Progenitor cell of endocrine pancreas (in vitro differentiated cells): ENCODE measurements at regions not wholly inside any gene's neighbourhood (a gene's known extent, or its start where the extent isn't known, plus 50 kb on each side); places are given as distances from the start of the nearest gene placed in this dataset.
"Not testable (repeated sequence)": the region's sequence is repeated elsewhere in the genome, so short reads cannot be mapped to it uniquely, and the experiment has no call there.

Experiments used
- DNase-seq: peaks from one replicate; pipeline ENCODE4 v3.0.0; 2021; ENCODE audit warnings: low spot score; ENCODE audit not compliant: unreplicated experiment
- H3K27ac Mint-ChIP-seq: 2 replicates; pipeline ENCODE4 v1.8.0; 2021; ENCODE audit warnings: mild to moderate bottlenecking, moderate library complexity, mixed read lengths
- H3K27me3 Mint-ChIP-seq: 2 replicates; pipeline ENCODE4 v1.8.0; 2021; ENCODE audit warnings: mixed read lengths
- H3K36me3 Mint-ChIP-seq: 2 replicates; pipeline ENCODE4 v1.8.0; 2022; ENCODE audit warnings: mixed read lengths; ENCODE audit not compliant: insufficient read depth
- H3K4me1 Mint-ChIP-seq: 2 replicates; pipeline ENCODE4 v1.8.0; 2021; ENCODE audit warnings: low read depth, mixed read lengths
- H3K4me3 Mint-ChIP-seq: 2 replicates; pipeline ENCODE4 v1.8.0; 2021; ENCODE audit warnings: low read depth, mild to moderate bottlenecking, moderate library complexity, mixed read lengths
- H3K9me3 Mint-ChIP-seq: 2 replicates; pipeline ENCODE4 v1.8.0; 2021; ENCODE audit warnings: low read depth, mixed read lengths
- TF ChIP-seq, protein P1 (sequence below): fragments of 200-600 bp; sonication (generic); IDR thresholded peaks from one replicate; pipeline ENCODE4 v1.5.0; 2021; ENCODE audit warnings: antibody characterized with exemption, mild to moderate bottlenecking; ENCODE audit not compliant: unreplicated experiment

- TF ChIP-seq, protein P1, sequence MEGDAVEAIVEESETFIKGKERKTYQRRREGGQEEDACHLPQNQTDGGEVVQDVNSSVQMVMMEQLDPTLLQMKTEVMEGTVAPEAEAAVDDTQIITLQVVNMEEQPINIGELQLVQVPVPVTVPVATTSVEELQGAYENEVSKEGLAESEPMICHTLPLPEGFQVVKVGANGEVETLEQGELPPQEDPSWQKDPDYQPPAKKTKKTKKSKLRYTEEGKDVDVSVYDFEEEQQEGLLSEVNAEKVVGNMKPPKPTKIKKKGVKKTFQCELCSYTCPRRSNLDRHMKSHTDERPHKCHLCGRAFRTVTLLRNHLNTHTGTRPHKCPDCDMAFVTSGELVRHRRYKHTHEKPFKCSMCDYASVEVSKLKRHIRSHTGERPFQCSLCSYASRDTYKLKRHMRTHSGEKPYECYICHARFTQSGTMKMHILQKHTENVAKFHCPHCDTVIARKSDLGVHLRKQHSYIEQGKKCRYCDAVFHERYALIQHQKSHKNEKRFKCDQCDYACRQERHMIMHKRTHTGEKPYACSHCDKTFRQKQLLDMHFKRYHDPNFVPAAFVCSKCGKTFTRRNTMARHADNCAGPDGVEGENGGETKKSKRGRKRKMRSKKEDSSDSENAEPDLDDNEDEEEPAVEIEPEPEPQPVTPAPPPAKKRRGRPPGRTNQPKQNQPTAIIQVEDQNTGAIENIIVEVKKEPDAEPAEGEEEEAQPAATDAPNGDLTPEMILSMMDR: no peak
- Mint-ChIP-seq H3K9me3 (peaks cover 15% of the 10 kb centered on the region), H3K36me3 (peaks cover 1% of the 10 kb centered on the region), H3K4me1 (peaks cover 10% of the 10 kb centered on the region), H3K4me3 (no peak overlapping the region), H3K27me3 (no peaks in the 10 kb centered on the region), H3K27ac (peak overlapping the region; percentile 78)
- no peak for DNase-seq
Observed at GRCh38 chrX:54640736-54641135, 110.7 kb downstream of the GNL3L start.

- Mint-ChIP-seq H3K4me3 (no peak overlapping the region), H3K9me3 (peaks cover 8% of the 10 kb centered on the region), H3K4me1 (peaks cover 6% of the 10 kb centered on the region), H3K27ac (no peak overlapping the region), H3K27me3 (no peaks in the 10 kb centered on the region), H3K36me3 (no peaks in the 10 kb centered on the region)
- DNase-seq: no peak
- TF ChIP-seq, protein P1: no peak
Observed at GRCh38 chrX:54641530-54641929, 111.5 kb downstream of the GNL3L start.

DNA sequence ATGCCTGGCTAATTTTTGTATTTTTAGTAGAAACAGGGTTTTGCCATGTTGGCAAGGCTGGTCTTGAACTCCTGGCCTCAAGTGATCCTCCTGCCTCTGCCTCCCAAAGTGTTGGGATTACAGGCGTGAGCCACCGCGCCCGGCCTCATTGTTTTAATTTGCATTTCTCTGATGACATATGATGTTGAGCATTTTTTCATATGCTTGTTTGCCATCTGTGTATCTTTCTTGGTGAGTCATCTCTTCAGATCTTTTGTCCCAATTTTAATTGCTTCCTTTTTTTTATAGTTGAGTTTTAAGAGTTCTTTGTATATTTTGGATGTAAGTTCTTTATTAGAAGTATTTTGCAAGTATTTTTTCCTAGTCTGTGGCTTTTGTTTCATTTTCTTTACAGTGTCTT is 117.6 kb downstream of the GNL3L start:
- H3K27me3 Mint-ChIP-seq, DNase-seq, H3K4me3 Mint-ChIP-seq, H3K27ac Mint-ChIP-seq, H3K4me1 Mint-ChIP-seq, H3K36me3 Mint-ChIP-seq: not testable (repeated sequence)
- peaks cover 22% of the 10 kb centered on the region for H3K9me3 Mint-ChIP-seq

- no peaks in the 10 kb centered on the region for H3K4me1 Mint-ChIP-seq
- peaks cover 41% of the 10 kb centered on the region for H3K9me3 Mint-ChIP-seq
- no peak overlapping the region for H3K4me3 Mint-ChIP-seq
- H3K36me3 Mint-ChIP-seq: no peaks in the 10 kb centered on the region
- no peaks in the 10 kb centered on the region for H3K27me3 Mint-ChIP-seq
- TF ChIP-seq, protein P1: no peak
- H3K27ac Mint-ChIP-seq: no peak overlapping the region
- no peak for DNase-seq
Observed at GRCh38 chrX:54659547-54659946, 129.5 kb downstream of the GNL3L start.

DNA sequence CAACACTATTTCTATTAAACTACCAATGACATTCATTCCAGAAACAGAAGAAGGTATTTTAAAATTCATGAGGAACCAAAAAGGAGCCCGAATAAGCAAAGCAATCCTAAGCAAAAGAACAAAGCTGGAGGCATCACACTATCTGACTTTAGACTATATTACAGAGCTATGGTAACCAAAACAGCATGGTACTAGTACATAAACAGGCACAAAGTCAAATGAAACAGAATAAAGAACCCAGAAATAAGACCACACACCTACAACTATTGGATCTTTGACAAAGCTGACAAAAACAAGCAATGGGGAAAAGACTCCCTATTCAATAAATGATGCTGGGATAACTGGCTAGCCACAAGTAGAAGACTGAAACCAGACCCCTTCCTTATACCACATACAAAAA is 122.3 kb downstream of the ITIH6 start:
- Mint-ChIP-seq H3K27ac (no peak overlapping the region), H3K9me3 (peaks cover 55% of the 10 kb centered on the region)

GRCh38 chrX:54695231-54695630 is 102.8 kb downstream of the ITIH6 start:
- no peaks in the 10 kb centered on the region for H3K4me1 Mint-ChIP-seq
- no peak overlapping the region for H3K4me3 Mint-ChIP-seq
- no peaks in the 10 kb centered on the region for H3K36me3 Mint-ChIP-seq
- no peaks in the 10 kb centered on the region for H3K27me3 Mint-ChIP-seq
- DNase-seq: no peak
- TF ChIP-seq, protein P1: no peak
- H3K9me3 Mint-ChIP-seq: peaks cover 12% of the 10 kb centered on the region
- no peak overlapping the region for H3K27ac Mint-ChIP-seq

More for the DNA sequence above, 122.3 kb downstream of the ITIH6 start:
- no peaks in the 10 kb centered on the region for H3K36me3 Mint-ChIP-seq
- H3K4me3 Mint-ChIP-seq: no peak overlapping the region
- TF ChIP-seq, protein P1: no peak
- H3K27me3 Mint-ChIP-seq: no peaks in the 10 kb centered on the region
- H3K4me1 Mint-ChIP-seq: no peaks in the 10 kb centered on the region
- no peak for DNase-seq
